Lower leg skin (tissue), 3 donors: ENCODE measurements at regions not wholly inside any gene's neighbourhood (a gene's known extent, or its start where the extent isn't known, plus 50 kb on each side); places are given as distances from the start of the nearest gene placed in this dataset.

Experiments used
- POLR2A ChIP-seq, 2 donors: fragments of 450-650 bp; IDR thresholded peaks; one replicate each; pipeline ENCODE4 v1.6.1; 2016 to 2017; ENCODE audit warnings: antibody characterized with exemption in 2 of 2, mild to moderate bottlenecking in 1 of 2, moderate library complexity in 1 of 2
- TF ChIP-seq, protein P1 (sequence below), 3 donors: fragments of 450-650 bp; IDR thresholded peaks; one replicate each; pipeline ENCODE4 v1.5.1; 2016; ENCODE audit warnings: antibody characterized with exemption in 3 of 3, mild to moderate bottlenecking in 3 of 3, moderate library complexity in 2 of 3

DNA sequence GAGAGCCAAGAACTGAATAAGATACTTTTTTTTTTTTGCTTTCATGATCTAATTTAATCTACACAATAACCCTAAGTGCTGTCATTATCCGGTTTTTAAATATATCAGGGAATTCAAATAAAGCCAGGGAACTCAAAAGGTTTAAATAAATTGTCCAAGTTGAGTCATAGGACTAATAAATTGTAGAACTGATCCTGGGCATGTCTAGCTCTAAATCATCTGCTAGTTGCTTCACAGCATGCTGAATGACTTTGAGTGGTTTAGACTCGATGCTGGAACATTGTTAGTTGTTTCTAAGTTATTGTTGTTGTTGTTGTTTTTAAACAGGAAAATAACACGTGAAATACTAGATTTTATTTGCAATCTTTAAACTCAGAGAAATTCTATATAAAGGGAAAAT is 147.2 kb upstream of the HNMT start:
- TF ChIP-seq, protein P1, sequence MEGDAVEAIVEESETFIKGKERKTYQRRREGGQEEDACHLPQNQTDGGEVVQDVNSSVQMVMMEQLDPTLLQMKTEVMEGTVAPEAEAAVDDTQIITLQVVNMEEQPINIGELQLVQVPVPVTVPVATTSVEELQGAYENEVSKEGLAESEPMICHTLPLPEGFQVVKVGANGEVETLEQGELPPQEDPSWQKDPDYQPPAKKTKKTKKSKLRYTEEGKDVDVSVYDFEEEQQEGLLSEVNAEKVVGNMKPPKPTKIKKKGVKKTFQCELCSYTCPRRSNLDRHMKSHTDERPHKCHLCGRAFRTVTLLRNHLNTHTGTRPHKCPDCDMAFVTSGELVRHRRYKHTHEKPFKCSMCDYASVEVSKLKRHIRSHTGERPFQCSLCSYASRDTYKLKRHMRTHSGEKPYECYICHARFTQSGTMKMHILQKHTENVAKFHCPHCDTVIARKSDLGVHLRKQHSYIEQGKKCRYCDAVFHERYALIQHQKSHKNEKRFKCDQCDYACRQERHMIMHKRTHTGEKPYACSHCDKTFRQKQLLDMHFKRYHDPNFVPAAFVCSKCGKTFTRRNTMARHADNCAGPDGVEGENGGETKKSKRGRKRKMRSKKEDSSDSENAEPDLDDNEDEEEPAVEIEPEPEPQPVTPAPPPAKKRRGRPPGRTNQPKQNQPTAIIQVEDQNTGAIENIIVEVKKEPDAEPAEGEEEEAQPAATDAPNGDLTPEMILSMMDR (IDR thresholded peaks at IDR 0.05) = no peak
- TF ChIP-seq POLR2A (IDR thresholded peaks at IDR 0.05) = no peak
